ENCODE measurements at regions not wholly inside any gene's neighbourhood (a gene's known extent, or its start where the extent isn't known, plus 50 kb on each side); places are given as distances from the start of the nearest gene placed in this dataset.

DNA sequence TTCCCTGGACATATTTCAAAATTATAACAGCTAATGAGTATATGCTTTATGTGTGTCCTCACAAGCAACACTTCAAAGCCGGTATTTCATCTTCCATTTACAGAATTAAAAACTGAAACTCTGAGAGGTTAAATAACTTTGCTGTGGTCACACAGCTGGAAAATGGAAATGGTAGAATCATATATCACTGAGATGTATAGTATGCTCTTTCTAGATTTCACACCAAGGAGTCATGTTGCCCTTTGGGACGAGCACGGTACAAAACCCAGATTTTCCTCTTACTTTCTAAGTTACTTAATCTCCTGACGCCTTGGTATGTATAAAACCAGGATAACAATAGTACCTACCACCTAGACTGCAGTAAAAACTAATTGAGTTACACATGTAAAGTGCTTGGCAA is 152.6 kb upstream of the GRIP1 start:
- H3K27me3 Mint-ChIP-seq (ENCODE audit: low read depth): no peaks in the 10 kb centered on the region
- CTCF ChIA-PET: no interaction called here
- H3K4me3 Mint-ChIP-seq: no peak overlapping the region
- H3K4me1 Mint-ChIP-seq (ENCODE audit: low read depth): peaks cover 41% of the 10 kb centered on the region
- no peaks in the 10 kb centered on the region for H3K9me3 Mint-ChIP-seq
- no peak overlapping the region for H3K27ac Mint-ChIP-seq
- H3K36me3 Mint-ChIP-seq (ENCODE audit: low read depth): no peaks in the 10 kb centered on the region
- intact Hi-C loops (cut with micrococcal nuclease): loop anchor here (5.0 kb wide), 1 partner anchor 54 kb away; no protein-coding TSS in a partner anchor
- DNase-seq: no peak

- CTCF ChIA-PET: no interaction called here
- H3K4me3 Mint-ChIP-seq: no peak overlapping the region
- H3K36me3 Mint-ChIP-seq (ENCODE audit: low read depth): no peaks in the 10 kb centered on the region
- H3K9me3 Mint-ChIP-seq: no peaks in the 10 kb centered on the region
- H3K27me3 Mint-ChIP-seq (ENCODE audit: low read depth): no peaks in the 10 kb centered on the region
- peaks cover 51% of the 10 kb centered on the region for H3K4me1 Mint-ChIP-seq (ENCODE audit: low read depth)
- intact Hi-C loops (cut with micrococcal nuclease): loop anchor here (5.0 kb wide), 1 partner anchor 56 kb away; no protein-coding TSS in a partner anchor
- no peak for DNase-seq
- no peak overlapping the region for H3K27ac Mint-ChIP-seq
These were observed 154.1 kb upstream of the GRIP1 start for GRCh38 chr12:66832997-66833396.

DNA sequence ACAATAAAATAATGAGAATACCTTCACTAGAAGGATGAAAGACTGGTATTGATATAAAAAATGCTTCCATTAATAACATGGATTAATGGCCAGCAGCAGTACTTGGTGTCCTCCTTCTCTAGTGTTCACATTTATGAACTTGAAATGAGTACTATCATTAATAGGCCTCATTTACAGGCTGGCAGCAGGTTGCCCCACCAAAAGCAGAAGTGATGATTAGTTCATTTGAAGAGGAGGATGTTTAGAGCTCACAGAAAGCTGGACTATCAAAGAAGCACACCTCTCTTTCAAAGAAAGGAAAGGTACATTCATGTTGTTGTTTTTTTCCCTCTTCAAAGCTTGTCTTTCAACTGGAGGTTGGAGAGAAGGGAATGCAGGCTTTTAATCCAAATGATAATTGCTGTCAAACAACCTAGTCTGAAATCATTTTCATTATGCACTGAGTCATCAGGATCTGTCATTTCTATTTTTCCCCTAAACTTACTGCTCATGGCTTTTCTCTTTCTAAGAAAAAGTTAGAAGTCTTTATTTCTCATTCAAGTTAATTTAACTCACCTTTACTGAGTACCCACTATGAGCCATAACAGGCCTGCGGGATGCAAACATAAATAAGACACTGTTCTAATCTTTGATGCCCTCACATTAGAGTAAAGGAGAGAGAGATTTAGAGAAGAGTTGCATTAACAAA is 157.9 kb upstream of the GRIP1 start:
- no peaks in the 10 kb centered on the region for H3K9me3 Mint-ChIP-seq
- CTCF ChIA-PET: no interaction called here
- no peak for DNase-seq
- H3K4me3 Mint-ChIP-seq: no peak overlapping the region
- H3K4me1 Mint-ChIP-seq (ENCODE audit: low read depth): peaks cover 20% of the 10 kb centered on the region
- no peaks in the 10 kb centered on the region for H3K27me3 Mint-ChIP-seq (ENCODE audit: low read depth)
- H3K27ac Mint-ChIP-seq: no peak overlapping the region
- intact Hi-C loops (cut with micrococcal nuclease): loop anchor here (2.0 kb wide), 1 partner anchor 22 kb away; no protein-coding TSS in a partner anchor
- H3K36me3 Mint-ChIP-seq (ENCODE audit: low read depth): no peaks in the 10 kb centered on the region

DNA sequence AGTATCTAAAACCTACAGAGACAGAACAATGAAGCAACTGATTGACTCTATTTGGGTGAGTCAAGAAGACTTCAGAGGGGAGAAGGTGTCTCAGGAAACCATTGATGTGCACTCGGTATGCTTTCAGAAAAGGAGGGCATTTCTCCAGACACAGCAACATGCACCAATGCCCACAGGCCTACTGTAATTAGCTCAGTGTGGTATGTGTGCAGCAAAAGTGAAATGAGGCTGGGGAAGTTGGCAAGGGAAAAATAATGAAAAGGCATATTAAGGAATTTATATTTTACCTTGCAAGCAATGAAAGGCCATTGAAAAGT is 158.4 kb upstream of the GRIP1 start:
- peaks cover 15% of the 10 kb centered on the region for H3K4me1 Mint-ChIP-seq (ENCODE audit: low read depth)
- CTCF ChIA-PET: no interaction called here
- no peak overlapping the region for H3K4me3 Mint-ChIP-seq
- no peak overlapping the region for H3K27ac Mint-ChIP-seq
- DNase-seq: no peak
- H3K27me3 Mint-ChIP-seq (ENCODE audit: low read depth): no peaks in the 10 kb centered on the region
- intact Hi-C loops (cut with micrococcal nuclease): loop anchor here (2.0 kb wide), 1 partner anchor 22 kb away; no protein-coding TSS in a partner anchor
- H3K9me3 Mint-ChIP-seq: no peaks in the 10 kb centered on the region
- no peaks in the 10 kb centered on the region for H3K36me3 Mint-ChIP-seq (ENCODE audit: low read depth)

DNA sequence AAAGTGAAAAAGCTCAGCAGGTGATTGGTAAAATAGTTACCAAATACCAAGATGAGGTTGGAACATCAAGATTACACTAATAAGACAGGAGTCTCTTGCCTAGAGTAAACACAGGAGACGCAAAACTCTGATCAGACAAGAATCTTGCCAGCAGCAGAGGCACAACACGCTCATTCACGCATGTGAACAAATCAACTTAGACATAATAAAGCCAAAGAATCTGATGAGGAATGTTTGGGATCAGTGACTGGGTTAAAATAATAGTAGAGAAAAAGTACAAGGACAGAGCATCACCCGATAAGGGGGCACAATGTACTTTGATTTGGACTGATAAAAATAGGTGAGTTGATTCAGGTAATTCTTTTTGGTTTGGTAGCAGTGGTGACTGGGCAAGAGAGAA is 159.5 kb upstream of the GRIP1 start:
- CTCF ChIA-PET: interaction anchor here (0.7 kb wide), 1 partner anchor 570 kb away, joined by 3 read pairs; no protein-coding TSS in a partner anchor
- Mint-ChIP-seq H3K4me1 (ENCODE audit: low read depth) (peaks cover 12% of the 10 kb centered on the region), H3K36me3 (ENCODE audit: low read depth) (no peaks in the 10 kb centered on the region), H3K27me3 (ENCODE audit: low read depth) (no peaks in the 10 kb centered on the region), H3K9me3 (no peaks in the 10 kb centered on the region), H3K4me3 (no peak overlapping the region), H3K27ac (no peak overlapping the region)
- intact Hi-C loops (cut with micrococcal nuclease): no loop called here
- DNase-seq: no peak

- H3K27ac Mint-ChIP-seq: no peak overlapping the region
- H3K4me1 Mint-ChIP-seq (ENCODE audit: low read depth): no peaks in the 10 kb centered on the region
- H3K27me3 Mint-ChIP-seq (ENCODE audit: low read depth): no peaks in the 10 kb centered on the region
- intact Hi-C loops (cut with micrococcal nuclease): no loop called here
- H3K9me3 Mint-ChIP-seq: no peaks in the 10 kb centered on the region
- no peaks in the 10 kb centered on the region for H3K36me3 Mint-ChIP-seq (ENCODE audit: low read depth)
- H3K4me3 Mint-ChIP-seq: no peak overlapping the region
- CTCF ChIA-PET: interaction anchor here (0.7 to 1.0 kb wide), 2 partner anchors 11 to 159 kb away, joined by 3 to 4 read pairs; no protein-coding TSS in a partner anchor
- no peak for DNase-seq
These were observed 170.1 kb upstream of the GRIP1 start for GRCh38 chr12:66848967-66849366.

- Mint-ChIP-seq H3K4me3 (no peak overlapping the region), H3K4me1 (ENCODE audit: low read depth) (no peaks in the 10 kb centered on the region), H3K27me3 (ENCODE audit: low read depth) (no peaks in the 10 kb centered on the region), H3K36me3 (ENCODE audit: low read depth) (no peaks in the 10 kb centered on the region), H3K9me3 (no peaks in the 10 kb centered on the region), H3K27ac (no peak overlapping the region)
- CTCF ChIA-PET: interaction anchor here (1.1 kb wide), 1 partner anchor 151 kb away, joined by 4 read pairs; no protein-coding TSS in a partner anchor
- DNase-seq: no peak
- intact Hi-C loops (cut with micrococcal nuclease): no loop called here
These were observed 172.3 kb upstream of the GRIP1 start for GRCh38 chr12:66851134-66851533.

DNA sequence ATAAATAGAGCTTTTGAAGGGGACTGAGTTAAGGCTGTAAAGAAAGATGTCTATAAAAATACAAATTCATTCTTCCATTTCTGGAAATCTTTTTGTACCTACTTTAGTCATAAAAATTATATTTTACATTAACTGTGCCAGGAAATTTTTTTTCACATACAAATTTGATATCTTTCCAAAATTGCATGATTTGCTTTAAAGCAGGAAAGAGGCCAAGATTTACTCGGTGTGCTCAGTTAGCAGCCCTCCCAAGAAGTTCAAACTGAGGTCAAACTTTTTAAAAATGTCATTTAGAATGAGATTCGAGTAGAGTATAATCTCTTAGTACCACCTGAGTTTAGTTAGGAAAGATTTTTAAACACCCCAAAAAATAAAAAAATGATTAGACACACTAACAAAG is 173.2 kb upstream of the GRIP1 start:
- CTCF ChIA-PET: interaction anchor here (1.3 kb wide), 1 partner anchor 158 kb away, joined by 3 read pairs; no protein-coding TSS in a partner anchor
- no peak overlapping the region for H3K4me3 Mint-ChIP-seq
- no peak for DNase-seq

DNA sequence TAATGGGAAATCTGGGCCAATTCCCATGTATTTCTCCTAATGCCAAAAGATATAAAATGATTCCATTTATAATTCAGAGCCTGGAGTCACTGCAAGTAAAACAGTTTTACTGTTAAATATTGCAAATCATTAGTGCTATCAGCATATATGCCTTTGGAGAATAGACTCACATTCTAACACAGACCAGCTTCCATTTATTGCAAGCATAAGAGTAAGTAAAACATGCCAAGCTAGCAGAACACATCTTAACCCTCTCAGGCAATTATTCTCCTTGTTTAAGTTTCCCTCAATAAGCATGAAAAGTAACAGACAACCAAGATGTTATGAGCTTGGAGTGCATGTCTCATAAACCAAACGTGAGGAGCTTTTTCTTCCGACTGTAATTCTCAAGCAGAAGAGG is 173.9 kb upstream of the GRIP1 start:
- H3K36me3 Mint-ChIP-seq (ENCODE audit: low read depth): no peaks in the 10 kb centered on the region
- H3K4me1 Mint-ChIP-seq (ENCODE audit: low read depth): peaks cover 4% of the 10 kb centered on the region
- no peak overlapping the region for H3K27ac Mint-ChIP-seq
- CTCF ChIA-PET: interaction anchor here (1.3 kb wide), 1 partner anchor 159 kb away, joined by 3 read pairs; no protein-coding TSS in a partner anchor
- no peaks in the 10 kb centered on the region for H3K27me3 Mint-ChIP-seq (ENCODE audit: low read depth)
- no peaks in the 10 kb centered on the region for H3K9me3 Mint-ChIP-seq
- H3K4me3 Mint-ChIP-seq: no peak overlapping the region
- intact Hi-C loops (cut with micrococcal nuclease): no loop called here
- DNase-seq: no peak

More for the DNA sequence above, 173.2 kb upstream of the GRIP1 start:
- Mint-ChIP-seq H3K27me3 (ENCODE audit: low read depth) (no peaks in the 10 kb centered on the region), H3K9me3 (no peaks in the 10 kb centered on the region), H3K4me1 (ENCODE audit: low read depth) (no peaks in the 10 kb centered on the region), H3K36me3 (ENCODE audit: low read depth) (no peaks in the 10 kb centered on the region), H3K27ac (no peak overlapping the region)
- intact Hi-C loops (cut with micrococcal nuclease): no loop called here

DNA sequence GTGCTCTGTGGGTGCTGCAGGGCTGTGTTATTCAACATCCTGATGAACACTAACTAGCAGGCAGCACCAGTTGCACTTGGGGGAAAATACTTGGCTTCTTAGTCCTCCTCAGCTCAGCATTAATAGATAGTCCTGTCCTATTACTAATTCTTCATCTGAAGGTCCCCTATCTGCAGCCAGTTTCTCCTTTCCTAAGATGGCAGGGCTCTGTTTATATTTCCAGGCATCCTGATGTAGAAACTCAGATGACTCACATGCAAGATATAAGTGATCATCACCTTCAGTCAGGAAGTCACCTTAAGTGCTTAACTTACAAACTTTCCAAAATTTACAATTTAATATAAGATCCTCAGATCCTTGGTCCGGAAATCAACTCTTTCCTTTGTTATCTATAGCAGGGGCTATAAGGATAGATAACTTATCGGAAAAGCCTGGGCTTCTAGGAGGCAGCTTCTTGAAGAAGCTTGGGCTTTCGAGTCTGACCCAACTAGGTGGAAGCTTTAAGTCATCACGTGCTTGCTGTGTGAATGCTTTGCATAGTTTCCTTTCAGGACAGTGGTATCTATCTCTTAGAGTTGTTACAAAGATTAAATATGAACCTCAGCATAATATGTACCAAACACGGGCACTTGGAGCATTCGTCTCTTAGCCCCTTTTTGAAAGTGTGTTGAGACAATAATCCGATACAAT is 181.0 kb upstream of the GRIP1 start:
- no peak overlapping the region for H3K27ac Mint-ChIP-seq
- H3K36me3 Mint-ChIP-seq (ENCODE audit: low read depth): no peaks in the 10 kb centered on the region
- intact Hi-C loops (cut with micrococcal nuclease): loop anchor here (2.0 to 5.0 kb wide), 3 partner anchors 23 to 713 kb away; no protein-coding TSS in a partner anchor

GRCh38 chr12:66860752-66861750 is 182.2 kb upstream of the GRIP1 start:
- CTCF ChIA-PET: interaction anchor here (0.8 to 2.9 kb wide), 11 partner anchors 11 to 172 kb away, joined by 3 to 21 read pairs (median 6); no protein-coding TSS in a partner anchor
- Mint-ChIP-seq H3K27ac (no peak overlapping the region), H3K27me3 (ENCODE audit: low read depth) (no peaks in the 10 kb centered on the region), H3K4me3 (no peak overlapping the region), H3K9me3 (no peaks in the 10 kb centered on the region), H3K4me1 (ENCODE audit: low read depth) (peaks cover 20% of the 10 kb centered on the region), H3K36me3 (ENCODE audit: low read depth) (no peaks in the 10 kb centered on the region)
- peak; percentile 82 for DNase-seq
- intact Hi-C loops (cut with micrococcal nuclease): loop anchor here (1.0 to 5.0 kb wide), 5 partner anchors 84 to 714 kb away; no protein-coding TSS in a partner anchor

More for the DNA sequence above, 181.0 kb upstream of the GRIP1 start:
- CTCF ChIA-PET: interaction anchor here (0.8 to 2.9 kb wide), 8 partner anchors 10 to 182 kb away, joined by 3 to 21 read pairs (median 6); no protein-coding TSS in a partner anchor
- no peak overlapping the region for H3K4me3 Mint-ChIP-seq
- H3K27me3 Mint-ChIP-seq (ENCODE audit: low read depth): no peaks in the 10 kb centered on the region
- no peaks in the 10 kb centered on the region for H3K9me3 Mint-ChIP-seq
- peaks cover 20% of the 10 kb centered on the region for H3K4me1 Mint-ChIP-seq (ENCODE audit: low read depth)
- DNase-seq: no peak

Data from activated naive CD4-positive, alpha-beta T cell treated with anti-CD3 and anti-CD28 coated beads for 36 hours (primary cell).